Skeletal muscle tissue (tissue), 3 donors: ENCODE measurements at regions not wholly inside any gene's neighbourhood (a gene's known extent, or its start where the extent isn't known, plus 50 kb on each side); places are given as distances from the start of the nearest gene placed in this dataset.

ENCODE experiments used
- H3K27ac ChIP-seq: one replicate; pipeline ENCODE4 v1.7.0; 2013; ENCODE audit warnings: mild to moderate bottlenecking, low read depth, low read length, inconsistent platforms
- H3K27me3 ChIP-seq, 3 donors: one replicate each; pipeline ENCODE4 v1.7.0; 2013; ENCODE audit warnings: low read length in 3 of 3; ENCODE audit not compliant: control insufficient read depth in 3 of 3, insufficient read depth in 3 of 3
- H3K36me3 ChIP-seq, 3 donors: one replicate each; pipeline ENCODE4 v1.7.0; 2013; ENCODE audit warnings: low read length in 3 of 3; ENCODE audit not compliant: control insufficient read depth in 3 of 3, insufficient read depth in 3 of 3
- H3K4me1 ChIP-seq, 3 donors: one replicate each; pipeline ENCODE4 v1.7.0; 2013; ENCODE audit warnings: low read length in 3 of 3, mild to moderate bottlenecking in 3 of 3; ENCODE audit not compliant: control insufficient read depth in 3 of 3, insufficient read depth in 3 of 3
- H3K4me3 ChIP-seq, 3 donors: one replicate each; pipeline ENCODE4 v1.7.0; 2013; ENCODE audit warnings: low read length in 3 of 3
- H3K9ac ChIP-seq, 3 donors: one replicate each; pipeline ENCODE4 v1.7.0; 2013; ENCODE audit warnings: low read length in 3 of 3, mild to moderate bottlenecking in 3 of 3, moderate library complexity in 2 of 3, low read depth in 1 of 3
- H3K9me3 ChIP-seq, 3 donors: one replicate each; pipeline ENCODE4 v1.7.0; 2013; ENCODE audit warnings: low read length in 3 of 3; ENCODE audit not compliant: control insufficient read depth in 3 of 3
- donor health status: Osteomylitis.

DNA sequence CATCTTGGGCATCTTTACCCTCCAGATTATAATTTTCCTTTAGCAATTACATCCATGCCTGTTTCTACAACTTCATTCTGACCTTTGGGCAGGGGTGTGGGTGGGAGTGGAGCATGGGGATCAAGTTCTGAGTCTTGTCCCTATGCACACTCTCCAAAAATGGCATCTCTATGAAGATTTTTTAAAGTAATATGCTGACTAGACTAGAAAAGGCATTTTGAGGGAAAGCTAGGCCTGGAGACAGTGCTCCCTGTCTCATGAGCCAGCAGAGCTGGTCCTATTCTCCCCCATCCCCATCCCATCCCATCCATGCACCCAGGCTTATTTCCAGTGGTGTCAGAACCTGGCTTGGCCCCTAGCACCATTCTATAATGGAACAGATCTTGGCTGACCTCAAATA, 398.0 kb upstream of the SLC24A2 start:
- Histone ChIP-seq H3K4me1 (no peaks in the 10 kb centered on the region), H3K4me3 (no peak overlapping the region), H3K27me3 (peaks cover 0 to 3% (median 0%) of the 10 kb centered on the region in 3 donors), H3K9ac (no peak overlapping the region), H3K9me3 (no peaks in the 10 kb centered on the region), H3K27ac (no peak overlapping the region), H3K36me3 (no peaks in the 10 kb centered on the region)

DNA sequence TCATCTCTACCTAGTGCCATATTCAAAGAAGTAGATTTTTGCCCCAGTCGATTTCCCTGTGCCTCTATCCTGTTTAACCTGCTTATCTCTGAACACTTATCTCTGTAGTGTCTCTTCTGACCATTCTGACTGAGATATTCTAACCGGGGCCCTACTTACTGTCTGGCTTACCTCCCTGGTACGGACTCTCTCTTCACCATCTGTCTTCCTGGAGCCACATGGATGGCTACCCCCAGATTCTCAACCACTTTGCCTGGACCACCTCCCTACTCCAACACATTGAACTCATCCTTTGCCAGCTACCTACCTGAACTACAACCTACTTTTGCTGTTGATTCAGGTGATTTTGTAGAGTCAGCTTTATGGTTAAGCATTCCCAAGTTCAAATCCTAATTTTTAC, 397.4 kb upstream of the SLC24A2 start:
- H3K4me3 ChIP-seq, result no peak overlapping the region
- H3K4me1 ChIP-seq, result no peaks in the 10 kb centered on the region
- H3K9me3 ChIP-seq, result no peaks in the 10 kb centered on the region
- no peak overlapping the region for H3K9ac ChIP-seq
- no peak overlapping the region for H3K27ac ChIP-seq
- H3K27me3 ChIP-seq, result peaks cover 0 to 3% (median 0%) of the 10 kb centered on the region in 3 donors
- H3K36me3 ChIP-seq, result no peaks in the 10 kb centered on the region

DNA sequence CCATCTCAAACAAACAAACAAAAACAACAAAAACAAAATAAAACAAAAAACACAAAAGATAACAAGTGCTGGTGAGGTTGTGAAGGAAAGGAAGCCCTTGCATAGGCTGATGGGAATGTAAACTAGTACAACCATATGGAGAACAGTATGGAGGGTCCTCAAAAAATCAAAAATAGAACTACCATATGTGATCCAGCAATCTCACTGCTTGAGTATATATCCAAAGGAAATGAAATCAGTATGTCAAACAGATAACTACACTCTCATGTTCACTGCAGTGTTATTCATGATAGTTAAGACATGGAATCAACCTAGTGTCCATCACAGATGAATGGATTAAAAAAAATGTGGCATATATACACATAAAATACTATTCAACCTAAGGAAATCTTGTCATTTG, 395.7 kb upstream of the SLC24A2 start:
- H3K27ac ChIP-seq, result no peak overlapping the region
- H3K9me3 ChIP-seq, result no peaks in the 10 kb centered on the region
- H3K27me3 ChIP-seq, result no peaks in the 10 kb centered on the region
- H3K4me3 ChIP-seq, result no peak overlapping the region
- no peak overlapping the region for H3K9ac ChIP-seq
- H3K4me1 ChIP-seq, result no peaks in the 10 kb centered on the region
- no peaks in the 10 kb centered on the region for H3K36me3 ChIP-seq

DNA sequence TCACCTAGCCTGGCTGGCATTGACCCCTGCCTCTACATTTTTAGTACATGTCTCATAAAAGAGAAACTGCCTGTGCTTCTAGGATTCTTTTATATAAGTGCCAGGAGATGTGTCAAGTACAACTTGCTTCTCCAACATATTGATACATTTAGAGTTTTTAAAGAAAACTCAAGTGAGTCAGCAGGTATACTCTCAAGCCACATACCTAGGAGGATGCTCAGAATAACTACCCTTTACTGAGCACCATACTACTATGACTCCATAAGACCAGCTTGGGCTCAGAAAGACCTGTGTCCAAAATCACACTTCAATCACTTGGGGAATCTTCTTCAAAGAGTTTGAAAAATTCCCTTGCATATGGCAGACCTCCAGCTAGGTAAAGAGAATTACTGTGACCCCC, 389.8 kb upstream of the SLC24A2 start:
- Histone ChIP-seq H3K27ac (no peak overlapping the region), H3K4me3 (no peak overlapping the region), H3K9me3 (no peaks in the 10 kb centered on the region), H3K9ac (no peak overlapping the region), H3K36me3 (no peaks in the 10 kb centered on the region), H3K27me3 (no peaks in the 10 kb centered on the region), H3K4me1 (no peaks in the 10 kb centered on the region)

DNA sequence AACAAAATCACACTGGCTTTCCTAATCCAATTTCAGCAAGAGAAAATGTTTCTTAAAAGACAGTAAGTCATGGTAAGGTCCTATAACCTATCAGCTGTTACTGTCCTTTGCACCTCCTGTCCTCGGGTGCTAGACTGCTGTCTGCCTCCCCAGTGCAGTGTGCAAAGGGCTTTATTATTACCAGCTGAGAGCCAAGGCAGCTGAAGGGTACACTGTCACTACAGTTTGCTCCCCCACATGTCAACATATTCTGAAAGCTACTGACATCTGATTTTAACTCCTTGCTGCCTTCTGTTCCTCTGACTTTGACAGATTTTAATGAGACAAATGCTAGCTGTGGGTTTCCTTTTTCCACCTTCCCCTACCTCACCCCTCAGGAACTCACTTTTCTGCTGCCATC, 389.4 kb upstream of the SLC24A2 start:
- Histone ChIP-seq H3K4me1 (no peaks in the 10 kb centered on the region), H3K9ac (no peak overlapping the region), H3K27ac (no peak overlapping the region), H3K36me3 (no peaks in the 10 kb centered on the region), H3K4me3 (no peak overlapping the region), H3K27me3 (no peaks in the 10 kb centered on the region), H3K9me3 (no peaks in the 10 kb centered on the region)

DNA sequence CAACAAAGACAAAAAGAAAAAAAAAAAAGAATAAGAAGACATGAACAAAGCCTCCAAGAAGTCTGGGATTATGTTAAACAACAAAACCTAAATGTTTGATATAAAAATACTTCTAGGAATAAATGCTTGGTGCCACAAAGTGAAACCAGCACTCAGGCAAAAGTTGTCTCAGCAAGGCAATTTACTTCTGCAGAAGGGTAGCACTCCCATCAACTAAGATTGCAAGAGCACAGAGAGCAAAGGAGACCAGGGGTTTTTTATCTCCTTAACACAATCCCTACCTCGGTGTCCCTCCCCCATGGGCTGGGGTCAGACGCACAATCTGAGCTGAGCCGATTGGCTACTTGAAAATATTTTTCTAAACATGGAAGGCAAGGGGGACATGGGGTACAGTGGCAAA, 381.3 kb upstream of the SLC24A2 start:
- H3K9ac ChIP-seq, result no peak overlapping the region
- no peaks in the 10 kb centered on the region for H3K36me3 ChIP-seq
- H3K4me3 ChIP-seq, result no peak overlapping the region
- H3K4me1 ChIP-seq, result no peaks in the 10 kb centered on the region
- peaks cover 5 to 12% (median 5%) of the 10 kb centered on the region in 3 donors for H3K9me3 ChIP-seq
- H3K27ac ChIP-seq, result no peak overlapping the region
- no peaks in the 10 kb centered on the region for H3K27me3 ChIP-seq

DNA sequence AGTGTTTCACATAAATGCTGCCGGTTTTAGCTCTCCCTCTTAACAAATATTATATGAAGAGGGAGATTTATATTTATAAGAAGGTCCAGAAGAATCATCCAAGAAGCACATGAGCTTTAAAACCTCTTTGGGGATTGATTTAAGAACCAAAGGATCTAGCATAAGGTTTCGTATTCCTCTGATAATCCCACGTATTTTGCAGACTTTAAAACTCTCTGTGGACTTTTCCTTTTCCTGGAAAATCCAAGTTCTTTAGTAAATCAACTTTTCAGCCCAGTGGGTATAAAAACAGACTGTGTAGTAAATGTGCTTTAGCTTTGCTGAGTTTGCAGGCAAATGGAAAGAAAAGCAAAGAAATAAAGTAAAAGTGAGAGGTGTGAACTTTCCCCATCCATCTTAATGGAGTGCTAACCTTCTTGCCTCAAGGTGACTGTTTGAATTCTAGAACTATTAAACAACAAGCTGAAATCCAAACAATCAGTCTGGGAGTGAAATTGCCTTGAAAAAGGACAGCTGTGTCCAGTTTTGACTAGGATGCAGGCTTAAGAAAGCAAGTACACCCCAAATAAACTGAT, 363.4 kb upstream of the SLC24A2 start:
- Histone ChIP-seq H3K27ac (no peak overlapping the region), H3K9me3 (no peaks in the 10 kb centered on the region), H3K36me3 (no peaks in the 10 kb centered on the region), H3K4me1 (no peaks in the 10 kb centered on the region), H3K4me3 (no peak overlapping the region), H3K9ac (no peak overlapping the region), H3K27me3 (no peaks in the 10 kb centered on the region)

DNA sequence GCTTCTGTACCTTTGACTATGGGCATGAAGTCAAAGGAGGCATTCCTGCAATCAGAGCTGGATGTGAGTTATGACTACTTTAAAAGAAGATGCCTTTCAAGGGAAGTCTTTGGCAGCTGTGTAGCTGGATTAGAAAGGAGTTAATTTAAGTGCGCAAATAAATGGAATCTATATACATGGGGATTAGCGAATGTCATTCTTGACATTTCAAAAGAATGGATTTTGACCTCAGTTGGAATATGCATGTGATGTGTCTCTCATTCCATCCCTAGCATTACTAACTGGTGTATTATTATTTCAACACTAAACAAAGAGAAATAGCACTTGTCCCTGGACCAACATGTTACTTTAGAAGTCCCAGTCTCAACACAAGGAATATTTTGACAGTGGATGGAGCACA, 359.6 kb upstream of the SLC24A2 start:
- Histone ChIP-seq H3K4me3 (no peak overlapping the region), H3K9me3 (no peaks in the 10 kb centered on the region), H3K27me3 (peaks cover 0 to 2% (median 0%) of the 10 kb centered on the region in 3 donors), H3K36me3 (no peaks in the 10 kb centered on the region), H3K9ac (no peak overlapping the region), H3K27ac (no peak overlapping the region), H3K4me1 (no peaks in the 10 kb centered on the region)

DNA sequence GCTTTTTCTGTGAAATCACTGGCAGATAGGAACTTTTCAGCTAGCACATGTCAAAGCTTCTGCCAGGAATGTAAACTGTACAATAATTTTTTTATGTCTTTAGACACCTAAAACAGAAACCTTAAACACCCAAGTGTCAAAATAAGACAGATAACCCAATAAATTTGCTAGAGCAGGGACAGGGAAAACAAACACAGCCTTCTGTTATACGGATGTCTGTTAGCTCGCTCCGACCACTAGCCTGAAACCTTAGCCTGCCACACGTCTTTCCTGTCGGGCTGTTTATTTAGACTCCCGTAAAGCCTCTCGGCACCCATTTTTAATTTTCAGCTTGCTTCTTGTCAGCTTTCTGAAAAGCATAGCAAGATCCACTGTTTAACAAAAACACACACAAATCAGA, 355.4 kb upstream of the SLC24A2 start:
- peaks cover 0 to 2% (median 0%) of the 10 kb centered on the region in 3 donors for H3K27me3 ChIP-seq
- no peak overlapping the region for H3K4me3 ChIP-seq
- no peaks in the 10 kb centered on the region for H3K9me3 ChIP-seq
- no peaks in the 10 kb centered on the region for H3K4me1 ChIP-seq
- no peaks in the 10 kb centered on the region for H3K36me3 ChIP-seq
- no peak overlapping the region for H3K9ac ChIP-seq
- no peak overlapping the region for H3K27ac ChIP-seq

DNA sequence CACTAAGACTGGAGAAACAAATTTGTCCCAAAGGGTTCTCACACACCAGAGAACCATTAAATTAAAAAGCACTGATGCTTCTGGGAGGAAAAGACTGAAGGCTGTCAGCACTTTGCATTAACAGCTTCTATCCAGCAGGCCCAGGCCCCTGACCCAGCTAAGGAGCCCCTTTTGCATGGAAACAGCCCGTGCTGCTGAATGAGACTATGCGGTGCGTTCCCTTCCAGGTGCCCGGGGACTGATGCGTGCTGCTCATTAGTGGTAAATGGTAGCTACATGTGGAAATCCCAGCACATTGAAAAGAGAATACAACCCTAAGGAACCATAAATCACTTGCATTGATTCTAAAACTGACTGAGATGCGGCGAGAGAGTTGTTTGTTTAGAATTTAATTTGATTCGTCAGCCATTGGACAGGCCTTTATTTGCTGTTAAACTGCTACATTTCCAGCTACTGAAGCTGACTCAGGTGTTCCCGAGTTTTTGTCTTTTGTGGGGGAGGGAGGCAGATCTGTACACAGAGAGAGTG, 351.0 kb upstream of the SLC24A2 start:
- H3K9ac ChIP-seq, result no peak overlapping the region
- H3K4me3 ChIP-seq, result no peak overlapping the region
- H3K4me1 ChIP-seq, result no peaks in the 10 kb centered on the region
- peaks cover 0 to 2% (median 0%) of the 10 kb centered on the region in 3 donors for H3K27me3 ChIP-seq
- no peaks in the 10 kb centered on the region for H3K36me3 ChIP-seq
- no peak overlapping the region for H3K27ac ChIP-seq
- no peaks in the 10 kb centered on the region for H3K9me3 ChIP-seq
